Nephron progenitor cell (in vitro differentiated cells): ENCODE measurements at regions not wholly inside any gene's neighbourhood (a gene's known extent, or its start where the extent isn't known, plus 50 kb on each side); places are given as distances from the start of the nearest gene placed in this dataset.
"Not testable (repeated sequence)": the region's sequence is repeated elsewhere in the genome, so short reads cannot be mapped to it uniquely, and the experiment has no call there.

ENCODE experiments used
- DNase-seq: peaks from one replicate; pipeline ENCODE4 v3.0.0; 2021
- H3K27ac Mint-ChIP-seq: 2 replicates; pipeline ENCODE4 v1.8.0; 2021; ENCODE audit warnings: mild to moderate bottlenecking, moderate library complexity, mixed read lengths
- H3K27me3 Mint-ChIP-seq: 2 replicates; pipeline ENCODE4 v1.8.0; 2021; ENCODE audit warnings: mild to moderate bottlenecking, low read depth, mixed read lengths; ENCODE audit not compliant: poor library complexity
- H3K36me3 Mint-ChIP-seq: 2 replicates; pipeline ENCODE4 v1.8.0; 2021; ENCODE audit warnings: low read depth, mixed read lengths
- H3K4me1 Mint-ChIP-seq: 2 replicates; pipeline ENCODE4 v1.8.0; 2021; ENCODE audit warnings: mixed read lengths
- H3K4me3 Mint-ChIP-seq: 2 replicates; pipeline ENCODE4 v1.8.0; 2021; ENCODE audit warnings: mild to moderate bottlenecking, moderate library complexity, mixed read lengths
- H3K9me3 Mint-ChIP-seq: 2 replicates; pipeline ENCODE4 v1.8.0; 2021; ENCODE audit warnings: mild to moderate bottlenecking, moderate library complexity, mixed read lengths
- CTCF ChIP-seq: fragments of 200-600 bp; sonication (generic); IDR thresholded peaks from 2 replicates; pipeline ENCODE4 v1.5.0; 2021; ENCODE audit warnings: antibody characterized with exemption

- Mint-ChIP-seq H3K27me3 (no peaks in the 10 kb centered on the region), H3K36me3 (no peaks in the 10 kb centered on the region), H3K9me3 (no peaks in the 10 kb centered on the region), H3K4me3 (no peak overlapping the region), H3K4me1 (no peaks in the 10 kb centered on the region), H3K27ac (no peak overlapping the region)
- no peak for TF ChIP-seq CTCF
- DNase-seq: no peak
Measured at GRCh38 chr17:71585540-71585939, 535.3 kb upstream of the SOX9 start.

- Mint-ChIP-seq H3K4me1 (no peaks in the 10 kb centered on the region), H3K27me3 (no peaks in the 10 kb centered on the region), H3K9me3 (peaks cover 4% of the 10 kb centered on the region), H3K36me3 (no peaks in the 10 kb centered on the region), H3K4me3 (no peak overlapping the region), H3K27ac (no peak overlapping the region)
- no peak for DNase-seq
- TF ChIP-seq CTCF: no peak
Measured at GRCh38 chr17:71592431-71592830, 528.4 kb upstream of the SOX9 start.

- no peaks in the 10 kb centered on the region for H3K27me3 Mint-ChIP-seq
- no peak for TF ChIP-seq CTCF
- H3K4me1 Mint-ChIP-seq: no peaks in the 10 kb centered on the region
- DNase-seq: no peak
- no peak overlapping the region for H3K4me3 Mint-ChIP-seq
- H3K36me3 Mint-ChIP-seq: no peaks in the 10 kb centered on the region
- no peak overlapping the region for H3K27ac Mint-ChIP-seq
- peaks cover 4% of the 10 kb centered on the region for H3K9me3 Mint-ChIP-seq
Measured at GRCh38 chr17:71593078-71593477, 527.7 kb upstream of the SOX9 start.

GRCh38 chr17:71599583-71599982 lies 521.2 kb upstream of the SOX9 start:
- peaks cover 13% of the 10 kb centered on the region for H3K9me3 Mint-ChIP-seq
- H3K36me3 Mint-ChIP-seq, H3K4me1 Mint-ChIP-seq, H3K27me3 Mint-ChIP-seq, H3K27ac Mint-ChIP-seq, H3K4me3 Mint-ChIP-seq, DNase-seq: not testable (repeated sequence)

- H3K27me3 Mint-ChIP-seq: no peaks in the 10 kb centered on the region
- H3K9me3 Mint-ChIP-seq: peaks cover 15% of the 10 kb centered on the region
- peaks cover 7% of the 10 kb centered on the region for H3K4me1 Mint-ChIP-seq
- no peaks in the 10 kb centered on the region for H3K36me3 Mint-ChIP-seq
- TF ChIP-seq CTCF: no peak
- DNase-seq: no peak
- H3K4me3 Mint-ChIP-seq: no peak overlapping the region
- H3K27ac Mint-ChIP-seq: no peak overlapping the region
Measured at GRCh38 chr17:71600137-71600789, 520.6 kb upstream of the SOX9 start.

GRCh38 chr17:71601894-71602504 lies 518.8 kb upstream of the SOX9 start:
- TF ChIP-seq CTCF: no peak
- Mint-ChIP-seq H3K4me3 (no peak overlapping the region), H3K9me3 (peaks cover 24% of the 10 kb centered on the region), H3K27me3 (no peaks in the 10 kb centered on the region), H3K4me1 (peaks cover 7% of the 10 kb centered on the region), H3K27ac (no peak overlapping the region), H3K36me3 (no peaks in the 10 kb centered on the region)
- DNase-seq: no peak
